H9 (cell line): ENCODE measurements at regions not wholly inside any gene's neighbourhood (a gene's known extent, or its start where the extent isn't known, plus 50 kb on each side); places are given as distances from the start of the nearest gene placed in this dataset.

Experiments used
- DNase-seq: peaks from one replicate; pipeline ENCODE4 v3.0.0-alpha.2; 2017
- H2AFZ ChIP-seq: one replicate; pipeline ENCODE4 v1.6.1; 2013; ENCODE audit warnings: mild to moderate bottlenecking, low read length, control low read depth, moderate library complexity
- H2AK5ac ChIP-seq: 2 replicates; pipeline ENCODE4 v1.6.1; 2013; ENCODE audit warnings: low read length, control low read depth, mixed read lengths; ENCODE audit not compliant: insufficient read length
- H2BK120ac ChIP-seq: one replicate; pipeline ENCODE4 v1.6.1; 2013; ENCODE audit warnings: low read depth, mild to moderate bottlenecking, low read length, control low read depth, inconsistent platforms; ENCODE audit not compliant: poor library complexity, severe bottlenecking
- H2BK12ac ChIP-seq: 2 replicates; pipeline ENCODE4 v1.6.1; 2013; ENCODE audit warnings: low read length, control low read depth, mixed read lengths, low read depth; ENCODE audit not compliant: insufficient read length
- H2BK15ac ChIP-seq: 2 replicates; pipeline ENCODE4 v1.6.1; 2013; ENCODE audit warnings: low read depth, low read length, control low read depth
- H2BK20ac ChIP-seq: one replicate; pipeline ENCODE4 v1.6.1; 2013; ENCODE audit warnings: low read depth, mild to moderate bottlenecking, low read length, control low read depth, inconsistent platforms; ENCODE audit not compliant: poor library complexity, severe bottlenecking
- H2BK5ac ChIP-seq: 2 replicates; pipeline ENCODE4 v1.6.1; 2013; ENCODE audit warnings: low read length, control low read depth, mixed read lengths; ENCODE audit not compliant: insufficient read length
- H3K14ac ChIP-seq: 2 replicates; pipeline ENCODE4 v1.6.1; 2013; ENCODE audit warnings: low read length, control low read depth; ENCODE audit not compliant: insufficient read depth
- H3K18ac ChIP-seq: 2 replicates; pipeline ENCODE4 v1.6.1; 2013; ENCODE audit warnings: low read depth, mild to moderate bottlenecking, mixed read lengths, low read length, control low read depth; ENCODE audit not compliant: insufficient read length
- H3K23ac ChIP-seq: 2 replicates; pipeline ENCODE4 v1.6.1; 2013; ENCODE audit warnings: low read length, control low read depth, mixed read lengths, low read depth; ENCODE audit not compliant: insufficient read length
- H3K23me2 ChIP-seq: 2 replicates; pipeline ENCODE4 v1.6.1; 2013; ENCODE audit warnings: low read depth, mild to moderate bottlenecking, mixed read lengths, low read length, control low read depth; ENCODE audit not compliant: insufficient read length, poor library complexity, severe bottlenecking
- H3K27ac ChIP-seq: 2 replicates; pipeline ENCODE4 v1.5.1; 2013; ENCODE audit warnings: low read length, control low read depth, mixed read lengths, low read depth; ENCODE audit not compliant: insufficient read length
- H3K27me3 ChIP-seq: 2 replicates; pipeline ENCODE4 v1.6.1; 2013; ENCODE audit warnings: low read length, control low read depth, inconsistent platforms; ENCODE audit not compliant: insufficient read depth
- H3K4ac ChIP-seq: 2 replicates; pipeline ENCODE4 v1.6.1; 2013; ENCODE audit warnings: low read depth, mild to moderate bottlenecking, control low read depth, inconsistent platforms, low read length, moderate library complexity
- H3K4me1 ChIP-seq: 2 replicates; pipeline ENCODE4 v1.6.1; 2013; ENCODE audit warnings: low read length, control low read depth, inconsistent platforms; ENCODE audit not compliant: insufficient read depth
- H3K4me2 ChIP-seq: 2 replicates; pipeline ENCODE4 v1.6.1; 2013; ENCODE audit warnings: low read length, control low read depth, mixed read lengths; ENCODE audit not compliant: insufficient read length, insufficient read depth
- H3K56ac ChIP-seq: 2 replicates; pipeline ENCODE4 v1.6.1; 2013; ENCODE audit warnings: low read depth, mild to moderate bottlenecking, mixed read lengths, low read length, control low read depth; ENCODE audit not compliant: insufficient read length
- H3K79me1 ChIP-seq: 2 replicates; pipeline ENCODE4 v1.6.1; 2013; ENCODE audit warnings: low read depth, mild to moderate bottlenecking, moderate library complexity, low read length, control low read depth, inconsistent platforms; ENCODE audit not compliant: insufficient read depth, poor library complexity, severe bottlenecking
- H3K79me2 ChIP-seq: 2 replicates; pipeline ENCODE4 v1.6.1; 2013; ENCODE audit warnings: low read length, control low read depth, inconsistent platforms; ENCODE audit not compliant: insufficient read depth
- H3K9ac ChIP-seq: 2 replicates; pipeline ENCODE4 v1.6.1; 2013; ENCODE audit warnings: low read length, control low read depth, mixed read lengths; ENCODE audit not compliant: insufficient read length; ENCODE audit errors: extremely low read depth
- H3K9me3 ChIP-seq: one replicate; pipeline ENCODE4 v1.6.1; 2013; ENCODE audit warnings: low read depth, low read length, inconsistent platforms; ENCODE audit not compliant: control insufficient read depth
- H3T11ph ChIP-seq: one replicate; pipeline ENCODE4 v1.6.1; 2013; ENCODE audit warnings: mild to moderate bottlenecking, low read length, control low read depth, inconsistent platforms
- H4K20me1 ChIP-seq: one replicate; pipeline ENCODE4 v1.6.1; 2013; ENCODE audit not compliant: control insufficient read depth, insufficient read length, insufficient read depth
- H4K5ac ChIP-seq: 2 replicates; pipeline ENCODE4 v1.6.1; 2013; ENCODE audit warnings: low read depth, mild to moderate bottlenecking, mixed read lengths, low read length, control low read depth; ENCODE audit not compliant: insufficient read length
- H4K8ac ChIP-seq: replicated peaks from 2 replicates; pipeline ENCODE4 v1.6.1; 2013; ENCODE audit warnings: low read length, control low read depth, mixed read lengths, low read depth; ENCODE audit not compliant: insufficient read length
- H4K91ac ChIP-seq: 2 replicates; pipeline ENCODE4 v1.6.1; 2013; ENCODE audit warnings: low read depth, mild to moderate bottlenecking, moderate library complexity, mixed read lengths, low read length, control low read depth; ENCODE audit not compliant: insufficient read length
- H3K27ac Mint-ChIP-seq, 3 experiments: 2 replicates in 2 of 3; 3 replicates in 1 of 3; pipeline ENCODE4 v1.8.0; 2020 to 2021; ENCODE audit warnings: mixed read lengths in 3 of 3, mild to moderate bottlenecking in 1 of 3, moderate library complexity in 1 of 3
- H3K27me3 Mint-ChIP-seq: 2 replicates; pipeline ENCODE4 v1.8.0; 2021; ENCODE audit warnings: low read depth, mild to moderate bottlenecking, moderate library complexity, mixed read lengths
- H3K36me3 Mint-ChIP-seq, 3 experiments: 2 replicates in 2 of 3; 3 replicates in 1 of 3; pipeline ENCODE4 v1.8.0; 2020 to 2021; ENCODE audit warnings: low read depth in 3 of 3, mixed read lengths in 3 of 3; ENCODE audit not compliant: insufficient read depth in 1 of 3
- H3K4me1 Mint-ChIP-seq, 2 experiments: 2 replicates each; pipeline ENCODE4 v1.8.0; 2020; ENCODE audit warnings: mixed read lengths in 2 of 2
- H3K4me3 Mint-ChIP-seq, 2 experiments: 2 replicates in 1 of 2; 3 replicates in 1 of 2; pipeline ENCODE4 v1.8.0; 2020 to 2021; ENCODE audit warnings: mild to moderate bottlenecking in 2 of 2, mixed read lengths in 2 of 2, moderate library complexity in 1 of 2
- H3K9me3 Mint-ChIP-seq, 2 experiments: 2 replicates in 1 of 2; 3 replicates in 1 of 2; pipeline ENCODE4 v1.8.0; 2020; ENCODE audit warnings: mild to moderate bottlenecking in 2 of 2, mixed read lengths in 2 of 2, moderate library complexity in 1 of 2
- CTCF ChIP-seq: fragments of 200-600 bp; sonication (generic); conservative IDR thresholded peaks from 3 replicates; pipeline ENCODE4 v1.8.0; 2021; ENCODE audit warnings: antibody characterized with exemption, mild to moderate bottlenecking

GRCh38 chr6:156402628-156403027 lies 374.6 kb upstream of the ARID1B start:
- H4K20me1 ChIP-seq, result no peaks in the 10 kb centered on the region
- no peak overlapping the region for H3K27ac ChIP-seq
- TF ChIP-seq CTCF, result no peak
- H3K4ac ChIP-seq, result no peak overlapping the region
- H3K36me3 Mint-ChIP-seq, result no peaks in the 10 kb centered on the region
- peaks cover 6 to 13% of the 10 kb centered on the region in 2 experiments for H3K4me1 Mint-ChIP-seq
- no peaks in the 10 kb centered on the region for H3K9me3 ChIP-seq
- no peak overlapping the region for H3K18ac ChIP-seq
- no peak overlapping the region for H2BK15ac ChIP-seq
- no peaks in the 10 kb centered on the region for H3K27me3 ChIP-seq
- no peak overlapping the region for H2AFZ ChIP-seq
- no peak overlapping the region for H3K4me3 Mint-ChIP-seq
- no peak overlapping the region for H2BK5ac ChIP-seq
- no peak overlapping the region for H4K5ac ChIP-seq
- H3T11ph ChIP-seq, result no peak overlapping the region
- H3K79me1 ChIP-seq, result no peaks in the 10 kb centered on the region
- H4K8ac ChIP-seq, result no peak overlapping the region
- H3K9me3 Mint-ChIP-seq, result no peaks in the 10 kb centered on the region
- H4K91ac ChIP-seq, result no peak overlapping the region
- H2BK12ac ChIP-seq, result no peak overlapping the region
- no peak overlapping the region for H3K27ac Mint-ChIP-seq
- no peaks in the 10 kb centered on the region for H3K79me2 ChIP-seq
- H3K27me3 Mint-ChIP-seq, result peaks cover 4% of the 10 kb centered on the region; the same call in 1 of the 2 replicates
- H2BK20ac ChIP-seq, result no peak overlapping the region
- H3K23me2 ChIP-seq, result no peaks in the 10 kb centered on the region
- H3K4me2 ChIP-seq, result no peak overlapping the region
- no peaks in the 10 kb centered on the region for H3K4me1 ChIP-seq
- H2BK120ac ChIP-seq, result no peak overlapping the region
- no peak for DNase-seq
- H3K14ac ChIP-seq, result no peak overlapping the region
- no peak overlapping the region for H2AK5ac ChIP-seq
- no peak overlapping the region for H3K23ac ChIP-seq
- no peak overlapping the region for H3K9ac ChIP-seq
- no peak overlapping the region for H3K56ac ChIP-seq
